Activated CD8-positive, alpha-beta T cell treated with anti-CD3 and anti-CD28 coated beads, Interleukin-2, amount 10 ng/mL, durations not matched to agents 7 days and 5 days (primary cell): ENCODE measurements at regions not wholly inside any gene's neighbourhood (a gene's known extent, or its start where the extent isn't known, plus 50 kb on each side); places are given as distances from the start of the nearest gene placed in this dataset.

ENCODE experiments used
- ATAC-seq: fragments of 150-1000 bp; cut with Tn5 transposase; one replicate; pipeline ENCODE4 v1.10.0; 2021; ENCODE audit warnings: moderate library complexity
- CTCF ChIA-PET: fragments of 350-600 bp; sonication (Branson Sonifier 250); formaldehyde crosslinking; loops from one replicate; lab custom pipeline; 2021; ENCODE audit warnings: antibody characterized with exemption; lab: Charles Lee
- POLR2A ChIA-PET: fragments of 350-600 bp; sonication (Branson Sonifier 250); formaldehyde crosslinking; loops from one replicate; lab custom pipeline; 2021; ENCODE audit warnings: antibody characterized with exemption; lab: Charles Lee
- DNase-seq: peaks from one replicate; pipeline ENCODE4 v3.0.0-alpha.2; 2020
- H3K27ac Mint-ChIP-seq: one replicate; pipeline ENCODE4 v1.8.0; 2021; ENCODE audit warnings: mild to moderate bottlenecking, mixed read lengths
- H3K27me3 Mint-ChIP-seq: one replicate; pipeline ENCODE4 v1.8.0; 2021; ENCODE audit warnings: low read depth, mixed read lengths
- H3K36me3 Mint-ChIP-seq: one replicate; pipeline ENCODE4 v1.8.0; 2021; ENCODE audit warnings: low read depth, mixed read lengths
- H3K4me1 Mint-ChIP-seq: one replicate; pipeline ENCODE4 v1.8.0; 2021; ENCODE audit warnings: low read depth, mixed read lengths
- H3K4me3 Mint-ChIP-seq: one replicate; pipeline ENCODE4 v1.8.0; 2021; ENCODE audit warnings: mild to moderate bottlenecking, mixed read lengths
- H3K9me3 Mint-ChIP-seq: one replicate; pipeline ENCODE4 v1.8.0; 2022; ENCODE audit warnings: mixed read lengths; ENCODE audit not compliant: insufficient read depth

GRCh38 chr12:48286665-48287064 lies 64.1 kb downstream of the ZNF641 start:
- ChIA-PET POLR2A (no interaction called here), CTCF (interaction anchor here (0.7 to 3.5 kb wide), 5 partner anchors 10 to 97 kb away, joined by 3 to 16 read pairs (median 3); no protein-coding TSS in a partner anchor)
- H3K4me3 Mint-ChIP-seq, result no peak overlapping the region
- H3K27ac Mint-ChIP-seq, result peak overlapping the region; percentile 92
- peaks cover 16% of the 10 kb centered on the region for H3K4me1 Mint-ChIP-seq
- H3K9me3 Mint-ChIP-seq, result peaks cover 3% of the 10 kb centered on the region
- peaks cover 10% of the 10 kb centered on the region for H3K27me3 Mint-ChIP-seq
- no peak for DNase-seq
- H3K36me3 Mint-ChIP-seq, result peaks cover 7% of the 10 kb centered on the region
- peak; percentile 36 for ATAC-seq

- Mint-ChIP-seq H3K36me3 (peaks cover 7% of the 10 kb centered on the region), H3K4me3 (no peak overlapping the region), H3K27me3 (peaks cover 10% of the 10 kb centered on the region), H3K4me1 (peaks cover 16% of the 10 kb centered on the region), H3K9me3 (peaks cover 3% of the 10 kb centered on the region), H3K27ac (peak overlapping the region; percentile 92)
- CTCF ChIA-PET, result interaction anchor here (1.2 to 3.5 kb wide), 4 partner anchors 54 to 332 kb away, joined by 3 to 16 read pairs (median 4); no protein-coding TSS in a partner anchor
- DNase-seq (peak; percentile 68), ATAC-seq (peak; percentile 88)
- POLR2A ChIA-PET, result interaction anchor here (0.9 kb wide), 1 partner anchor 87 kb away, joined by 3 read pairs; no protein-coding TSS in a partner anchor
Measured at GRCh38 chr12:48285751-48286650, 64.7 kb downstream of the ZNF641 start.

GRCh38 chr12:48281811-48282210 lies 68.9 kb downstream of the ZNF641 start:
- no peak overlapping the region for H3K27ac Mint-ChIP-seq
- ChIA-PET POLR2A (no interaction called here), CTCF (no interaction called here)
- no peak overlapping the region for H3K4me3 Mint-ChIP-seq
- H3K4me1 Mint-ChIP-seq, result peaks cover 11% of the 10 kb centered on the region
- peaks cover 3% of the 10 kb centered on the region for H3K9me3 Mint-ChIP-seq
- no peak for ATAC-seq
- H3K27me3 Mint-ChIP-seq, result peaks cover 4% of the 10 kb centered on the region
- no peak for DNase-seq
- H3K36me3 Mint-ChIP-seq, result peaks cover 7% of the 10 kb centered on the region

DNA sequence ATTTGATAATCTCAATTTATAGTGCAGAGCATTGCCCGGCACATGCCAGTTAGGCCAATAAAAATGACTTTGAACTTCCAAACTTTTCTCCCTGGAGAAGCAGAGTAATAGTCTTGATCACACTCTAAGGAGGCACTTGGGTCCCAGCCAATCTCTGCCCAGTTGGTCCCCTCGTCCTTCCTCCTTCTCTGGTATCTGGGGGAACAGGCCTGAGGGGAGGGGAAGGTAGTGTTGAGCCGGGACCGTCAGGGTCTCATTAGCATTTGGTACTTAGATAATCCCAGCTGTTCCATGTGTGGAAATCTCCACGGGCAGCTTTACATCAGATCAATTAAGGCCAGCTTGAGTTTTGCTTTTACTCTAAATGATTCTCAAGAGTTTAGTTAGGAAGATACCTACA lies 70.1 kb downstream of the ZNF641 start:
- peaks cover 1% of the 10 kb centered on the region for H3K9me3 Mint-ChIP-seq
- DNase-seq, result no peak
- peaks cover under 1% of the 10 kb centered on the region for H3K36me3 Mint-ChIP-seq
- H3K27me3 Mint-ChIP-seq, result peaks cover 4% of the 10 kb centered on the region
- peaks cover 1% of the 10 kb centered on the region for H3K4me1 Mint-ChIP-seq
- no peak for ATAC-seq
- ChIA-PET POLR2A (no interaction called here), CTCF (interaction anchor here (1.4 kb wide), 1 partner anchor 337 kb away, joined by 5 read pairs; no protein-coding TSS in a partner anchor)
- no peak overlapping the region for H3K4me3 Mint-ChIP-seq
- H3K27ac Mint-ChIP-seq, result no peak overlapping the region

GRCh38 chr12:48279601-48280000 lies 71.1 kb downstream of the ZNF641 start:
- DNase-seq (no peak), ATAC-seq (no peak)
- ChIA-PET CTCF (interaction anchor here (0.6 to 1.4 kb wide), 3 partner anchors 127 to 586 kb away, joined by 3 to 5 read pairs (median 4); partner anchors contain the start of gene RND1), POLR2A (no interaction called here)
- no peaks in the 10 kb centered on the region for H3K36me3 Mint-ChIP-seq
- no peaks in the 10 kb centered on the region for H3K9me3 Mint-ChIP-seq
- H3K27ac Mint-ChIP-seq, result no peak overlapping the region
- no peaks in the 10 kb centered on the region for H3K4me1 Mint-ChIP-seq
- no peak overlapping the region for H3K4me3 Mint-ChIP-seq
- H3K27me3 Mint-ChIP-seq, result peaks cover 9% of the 10 kb centered on the region

GRCh38 chr12:48279101-48279500 lies 71.6 kb downstream of the ZNF641 start:
- no peak for DNase-seq
- Mint-ChIP-seq H3K27me3 (peaks cover 9% of the 10 kb centered on the region), H3K4me3 (no peak overlapping the region), H3K27ac (no peak overlapping the region), H3K9me3 (no peaks in the 10 kb centered on the region), H3K4me1 (no peaks in the 10 kb centered on the region), H3K36me3 (no peaks in the 10 kb centered on the region)
- ChIA-PET CTCF (interaction anchor here (0.6 to 1.4 kb wide), 2 partner anchors 127 to 339 kb away, joined by 3 to 5 read pairs; no protein-coding TSS in a partner anchor), POLR2A (no interaction called here)
- ATAC-seq, result no peak

DNA sequence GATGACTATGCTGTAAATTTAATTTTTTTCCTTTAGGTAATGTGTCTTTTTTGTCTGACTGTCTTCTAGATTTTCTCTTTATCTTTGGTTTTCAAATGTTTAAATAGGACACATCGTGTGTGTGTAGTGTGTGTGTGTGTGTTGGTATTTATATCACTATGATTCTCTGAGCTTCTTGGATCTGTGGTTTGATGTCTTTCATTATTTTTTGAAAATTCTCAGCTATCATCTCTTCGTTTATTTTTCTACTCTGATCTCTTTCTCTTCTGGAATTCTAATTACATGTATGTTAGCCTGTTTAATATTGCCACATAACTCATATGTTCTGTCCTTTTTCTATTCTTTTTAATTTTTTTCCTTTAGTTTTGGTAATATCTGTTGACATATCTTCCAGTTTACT lies 73.5 kb upstream of the OR10AD1 start:
- Mint-ChIP-seq H3K9me3 (no peaks in the 10 kb centered on the region), H3K27me3 (peaks cover 18% of the 10 kb centered on the region), H3K27ac (no peak overlapping the region), H3K4me3 (no peak overlapping the region), H3K36me3 (no peaks in the 10 kb centered on the region), H3K4me1 (no peaks in the 10 kb centered on the region)
- CTCF ChIA-PET, result no interaction called here
- no peak for ATAC-seq
- POLR2A ChIA-PET, result no interaction called here
- no peak for DNase-seq

DNA sequence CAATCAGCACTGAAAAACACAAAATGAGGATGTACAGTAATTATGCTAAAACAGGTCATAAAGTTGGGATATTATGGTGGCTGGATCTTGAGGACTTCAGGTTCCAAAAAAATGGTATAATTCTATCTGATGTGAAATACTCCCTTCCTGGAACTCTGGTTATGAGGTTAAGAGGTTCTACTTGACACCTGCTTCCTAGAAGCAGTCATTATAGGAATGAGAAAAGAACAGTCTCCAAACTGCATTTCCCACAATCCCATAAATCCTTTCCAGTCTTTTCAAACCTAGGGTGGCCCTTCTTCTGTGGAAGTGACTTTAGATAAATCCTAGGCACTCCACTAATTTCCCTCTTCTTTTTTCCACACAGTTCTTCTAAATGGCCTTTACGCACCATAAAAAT lies 63.7 kb upstream of the OR10AD1 start:
- ATAC-seq (no peak), DNase-seq (no peak)
- H3K27ac Mint-ChIP-seq, result no peak overlapping the region
- ChIA-PET CTCF (interaction anchor here (0.8 kb wide), 1 partner anchor 20 kb away, joined by 3 read pairs; no protein-coding TSS in a partner anchor), POLR2A (no interaction called here)
- H3K4me1 Mint-ChIP-seq, result no peaks in the 10 kb centered on the region
- peaks cover 1% of the 10 kb centered on the region for H3K36me3 Mint-ChIP-seq
- no peaks in the 10 kb centered on the region for H3K9me3 Mint-ChIP-seq
- H3K27me3 Mint-ChIP-seq, result peaks cover 15% of the 10 kb centered on the region
- H3K4me3 Mint-ChIP-seq, result no peak overlapping the region

DNA sequence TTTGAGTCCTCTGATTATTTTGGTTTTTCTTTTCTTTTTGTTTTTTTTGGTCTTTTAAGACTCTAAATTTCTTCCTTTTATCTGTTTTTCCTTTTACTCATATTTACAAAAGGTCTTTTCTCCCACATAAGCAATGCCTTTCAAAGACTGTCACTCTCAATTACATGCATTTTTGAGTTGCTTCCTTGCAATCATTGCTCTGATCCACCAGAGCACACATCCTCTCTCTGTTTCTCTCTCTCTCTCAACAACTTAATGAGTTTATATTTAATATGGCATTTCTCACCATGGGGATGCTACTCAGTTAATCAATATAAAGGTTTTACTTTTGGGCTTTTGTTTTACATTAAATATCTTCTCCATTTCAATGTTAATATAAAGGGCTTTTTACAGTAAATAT lies 62.7 kb upstream of the OR10AD1 start:
- Mint-ChIP-seq H3K27ac (no peak overlapping the region), H3K9me3 (no peaks in the 10 kb centered on the region), H3K4me3 (no peak overlapping the region), H3K4me1 (no peaks in the 10 kb centered on the region), H3K27me3 (peaks cover 15% of the 10 kb centered on the region), H3K36me3 (peaks cover 1% of the 10 kb centered on the region)
- CTCF ChIA-PET, result interaction anchor here (0.8 kb wide), 1 partner anchor 21 kb away, joined by 3 read pairs; no protein-coding TSS in a partner anchor
- ATAC-seq (no peak), DNase-seq (no peak)
- POLR2A ChIA-PET, result no interaction called here

GRCh38 chr12:48263617-48264016 lies 60.5 kb upstream of the OR10AD1 start:
- DNase-seq (no peak), ATAC-seq (no peak)
- Mint-ChIP-seq H3K4me1 (no peaks in the 10 kb centered on the region), H3K27ac (no peak overlapping the region), H3K27me3 (peaks cover 14% of the 10 kb centered on the region), H3K4me3 (no peak overlapping the region), H3K9me3 (no peaks in the 10 kb centered on the region), H3K36me3 (peaks cover 1% of the 10 kb centered on the region)
- ChIA-PET POLR2A (no interaction called here), CTCF (no interaction called here)

GRCh38 chr12:48261773-48262172 lies 58.7 kb upstream of the OR10AD1 start:
- Mint-ChIP-seq H3K27ac (no peak overlapping the region), H3K4me1 (no peaks in the 10 kb centered on the region), H3K9me3 (no peaks in the 10 kb centered on the region), H3K27me3 (peaks cover 12% of the 10 kb centered on the region), H3K4me3 (no peak overlapping the region), H3K36me3 (no peaks in the 10 kb centered on the region)
- DNase-seq (no peak), ATAC-seq (no peak)
- CTCF ChIA-PET, result no interaction called here
- POLR2A ChIA-PET, result no interaction called here
